HepG2 (cell line): ENCODE measurements at regions not wholly inside any gene's neighbourhood (a gene's known extent, or its start where the extent isn't known, plus 50 kb on each side); places are given as distances from the start of the nearest gene placed in this dataset.

Source experiments
- ATAC-seq: fragments of 200-7000 bp; cut with Tn5 transposase; 3 replicates; pipeline ENCODE4 v1.9.1; 2020; ENCODE audit warnings: mild to moderate bottlenecking, moderate library complexity
- BruUV-seq: library from RNA; stranded (reverse); fragments of 400-500 nt; replicated peaks from 2 replicates; lab custom pipeline; 2021; lab: Mats Ljungman, UMichigan
- CTCF ChIA-PET: fragments of 300-600 bp; formaldehyde crosslinking; extraction: SDS; loops from one replicate; lab custom pipeline; 2021; ENCODE audit warnings: low total read pairs, inconsistent platforms, low intra/inter-chr PET ratio; lab: Yijun Ruan, JAX
- POLR2A ChIA-PET: fragments of 350-600 bp; sonication (Branson Sonifier 250); formaldehyde crosslinking; loops from one replicate; lab custom pipeline; 2020; ENCODE audit warnings: antibody characterized with exemption, inconsistent platforms; lab: Yijun Ruan, JAX
- DNase-seq: peaks from one replicate; pipeline ENCODE4 v3.0.0-alpha.2; 2015; ENCODE audit warnings: low spot score
- FAIRE-seq: peaks from 3 replicates; lab custom pipeline; 2011; peaks lifted over from hg19 to GRCh38; lab: Jason Lieb, UNC
- H2AFZ ChIP-seq: one replicate; pipeline ENCODE4 v1.6.1; 2011; ENCODE audit warnings: low read length, inconsistent platforms
- H3K27ac ChIP-seq: fragments of 300-600 bp; 3 replicates; pipeline ENCODE4 v1.8.0; 2011; ENCODE audit warnings: mixed run types, mild to moderate bottlenecking, mixed read lengths, low read length, inconsistent platforms; ENCODE audit not compliant: insufficient read depth; ENCODE audit errors: extremely low read length
- H3K27me3 ChIP-seq, 2 experiments: fragments of 200-600 bp in 1 of 2; 2 replicates in 1 of 2; 3 replicates in 1 of 2; pipeline versions ENCODE4 v1.6.0 to v1.8.0; 2011; ENCODE audit warnings: low read length in 2 of 2, mild to moderate bottlenecking in 2 of 2, moderate library complexity in 2 of 2, inconsistent platforms in 1 of 2; ENCODE audit not compliant: insufficient read depth in 2 of 2, control insufficient read depth in 1 of 2
- H3K36me3 ChIP-seq, 2 experiments: fragments of 200-600 bp in 1 of 2; replicated peaks in 1 of 2; 2 replicates in 1 of 2; 3 replicates in 1 of 2; pipeline versions ENCODE4 v1.5.1 to v1.8.0; 2011; ENCODE audit warnings: low read length in 2 of 2, inconsistent platforms in 1 of 2; ENCODE audit not compliant: insufficient read depth in 2 of 2, control insufficient read depth in 1 of 2
- H3K4me1 ChIP-seq: 2 replicates; pipeline ENCODE4 v1.5.1; 2012; ENCODE audit warnings: low read length, inconsistent platforms; ENCODE audit not compliant: insufficient read depth
- H3K4me2 ChIP-seq: 2 replicates; pipeline ENCODE4 v1.6.0; 2011; ENCODE audit warnings: low read depth, low read length, inconsistent platforms
- H3K4me3 ChIP-seq, 3 experiments: fragments of 200-600 bp in 1 of 3; sonication (generic), shearing (Covaris generic) in 1 of 3; replicated peaks in 1 of 3; 2 replicates each; pipeline ENCODE4 v1.5.1; 2011 to 2016; ENCODE audit warnings: low read length in 3 of 3, inconsistent platforms in 2 of 3, low read depth in 2 of 3, mild to moderate bottlenecking in 2 of 3, control low read depth in 1 of 3, mixed read lengths in 1 of 3; ENCODE audit not compliant: insufficient read depth in 1 of 3
- H3K79me2 ChIP-seq: one replicate; pipeline ENCODE4 v1.6.1; 2011; ENCODE audit warnings: low read length, inconsistent platforms; ENCODE audit not compliant: insufficient read depth
- H3K9ac ChIP-seq: 2 replicates; pipeline ENCODE4 v1.6.0; 2011; ENCODE audit warnings: mild to moderate bottlenecking, low read depth, low read length, inconsistent platforms; ENCODE audit not compliant: insufficient read depth
- H3K9me3 ChIP-seq: 2 replicates; pipeline ENCODE4 v1.5.1; 2012; ENCODE audit warnings: mild to moderate bottlenecking, low read length
- H4K20me1 ChIP-seq: 2 replicates; pipeline ENCODE4 v1.6.0; 2011; ENCODE audit warnings: inconsistent platforms, mild to moderate bottlenecking, low read length, moderate library complexity; ENCODE audit not compliant: insufficient read depth
- CBX5 ChIP-seq: sonication (generic); formaldehyde crosslinking; IDR thresholded peaks from 2 replicates; pipeline ENCODE4 v1.4.0; 2020; ENCODE audit warnings: missing genetic modification reagents, borderline replicate concordance
- CEBPZ ChIP-seq: IDR thresholded peaks from 2 replicates; pipeline ENCODE4 v1.6.1; 2012; ENCODE audit warnings: low read length, improper control_type of control experiment
- HDAC2 ChIP-seq: sonication (generic); formaldehyde crosslinking; IDR thresholded peaks from 2 replicates; pipeline ENCODE4 v1.4.0; 2020; ENCODE audit warnings: missing genetic modification reagents
- KLF6 ChIP-seq: IDR thresholded peaks from 2 replicates; pipeline ENCODE4 v1.8.0; 2016; ENCODE audit warnings: missing biosample characterization, missing genetic modification reagents
- POLR2A ChIP-seq, 2 experiments: IDR thresholded peaks; 2 replicates each; pipeline ENCODE4 v1.6.1; 2011; ENCODE audit warnings: low read depth in 2 of 2, low read length in 2 of 2, mild to moderate bottlenecking in 1 of 2, moderate library complexity in 1 of 2; ENCODE audit not compliant: insufficient read depth in 1 of 2
- SKI ChIP-seq: fragments of 450-650 bp; IDR thresholded peaks from one replicate; pipeline ENCODE4 v1.6.1; 2018; ENCODE audit warnings: mild to moderate bottlenecking; ENCODE audit not compliant: partially characterized antibody
- SKIL ChIP-seq: sonication (generic); formaldehyde crosslinking; IDR thresholded peaks from 2 replicates; pipeline ENCODE4 v1.8.0; 2022; ENCODE audit warnings: missing genetic modification reagents, mild to moderate bottlenecking, moderate library complexity, borderline replicate concordance
- TFDP2 ChIP-seq: sonication (generic); formaldehyde crosslinking; IDR thresholded peaks from 2 replicates; pipeline ENCODE4 v1.4.0; 2020; ENCODE audit warnings: missing genetic modification reagents
- ZFP91 ChIP-seq: sonication (generic); formaldehyde crosslinking; IDR thresholded peaks from 2 replicates; pipeline ENCODE4 v1.9.0; 2022; ENCODE audit warnings: missing genetic modification reagents, mild to moderate bottlenecking, borderline replicate concordance
- ZIK1 ChIP-seq: sonication (generic); formaldehyde crosslinking; IDR thresholded peaks from 2 replicates; pipeline ENCODE4 v1.5.0; 2020; ENCODE audit warnings: mild to moderate bottlenecking, low read depth, missing genetic modification reagents, borderline replicate concordance
- ZNF230 ChIP-seq: sonication (generic); formaldehyde crosslinking; IDR thresholded peaks from 2 replicates; pipeline ENCODE4 v1.4.0; 2020; ENCODE audit warnings: mild to moderate bottlenecking, missing genetic modification reagents
- ZNF3 ChIP-seq: IDR thresholded peaks from 2 replicates; pipeline ENCODE4 v1.7.0; 2017; ENCODE audit warnings: inconsistent platforms
- ZNF367 ChIP-seq: sonication (generic); formaldehyde crosslinking; IDR thresholded peaks from 2 replicates; pipeline ENCODE4 v1.4.0; 2020; ENCODE audit warnings: missing genetic modification reagents, borderline replicate concordance
- ZNF484 ChIP-seq: sonication (generic); formaldehyde crosslinking; IDR thresholded peaks from 2 replicates; pipeline ENCODE4 v1.5.1; 2020; ENCODE audit warnings: mild to moderate bottlenecking, low read depth, missing genetic modification reagents, borderline replicate concordance
- ZNF629 ChIP-seq: sonication (generic); formaldehyde crosslinking; conservative IDR thresholded peaks from 2 replicates; pipeline ENCODE4 v1.5.0; 2020; ENCODE audit warnings: missing genetic modification reagents
- ZSCAN9 ChIP-seq: IDR thresholded peaks from 2 replicates; pipeline ENCODE4 v1.6.1; 2016; ENCODE audit warnings: borderline replicate concordance
- WGBS: methylation state at CpG from one replicate; pipeline ENCODE4 v1.1.6; 2017; ENCODE audit warnings: low lambda C conversion rate; 5-methylcytosine and 5-hydroxymethylcytosine counted together
- in situ Hi-C: cut with HindIII; loops from 2 replicates; pipeline ENCODE4 v1.10.0; 2017; ENCODE audit warnings: low pct_unique_long_range_greater_than_20kb; ENCODE audit not compliant: extremely low pct_ligation_motif_present
- intact Hi-C: fragments of 100-400 bp; cut with micrococcal nuclease; formaldehyde crosslinking; loops from one replicate; pipeline ENCODE4 v1.10.0; 2022; ENCODE audit not compliant: unreplicated experiment

GRCh38 chr7:114851406-114852061 is 70.4 kb upstream of the MDFIC start:
- DNase-seq (no peak), ATAC-seq (no peak), FAIRE-seq (no peak)
- no peak overlapping the region for H3K4me3 ChIP-seq
- BruUV-seq, result no TSS peak
- no peaks in the 10 kb centered on the region for H3K79me2 ChIP-seq
- WGBS, result 34% methylated on average over 3 of the region's 3 CpGs
- no peaks in the 10 kb centered on the region for H4K20me1 ChIP-seq
- H3K4me2 ChIP-seq, result no peak overlapping the region
- H3K9ac ChIP-seq, result no peak overlapping the region
- POLR2A ChIA-PET, result no interaction called here
- no peak overlapping the region for H2AFZ ChIP-seq
- H3K27ac ChIP-seq, result no peak overlapping the region
- H3K36me3 ChIP-seq, result no peaks in the 10 kb centered on the region
- TF ChIP-seq HDAC2 (CRISPR knock-in tag) (no peak), ZNF629 (CRISPR knock-in tag) (no peak), ZNF484 (CRISPR knock-in tag) (no peak), ZNF3 (CRISPR knock-in tag) (no peak), KLF6 (no peak), ZNF367 (CRISPR knock-in tag) (no peak), CBX5 (CRISPR knock-in tag) (no peak), SKI (no peak), TFDP2 (CRISPR knock-in tag) (no peak), ZSCAN9 (CRISPR knock-in tag) (no peak), SKIL (CRISPR knock-in tag) (no peak), ZNF230 (CRISPR knock-in tag) (no peak), POLR2A (IDR thresholded peaks at IDR 0.05; ENCODE audit: insufficient read depth in 1 of 2, low read depth in 2 of 2, low read length in 2 of 2) (no peak), CEBPZ (no peak), ZIK1 (CRISPR knock-in tag) (no peak), ZFP91 (CRISPR knock-in tag) (no peak)
- in situ Hi-C loops (loop anchor here (25.0 kb wide), 1 partner anchor 836 kb away; no protein-coding TSS in a partner anchor), intact Hi-C loops (no loop called here)
- no peaks in the 10 kb centered on the region for H3K4me1 ChIP-seq
- no peaks in the 10 kb centered on the region for H3K9me3 ChIP-seq
- CTCF ChIA-PET, result no interaction called here
- H3K27me3 ChIP-seq, result no peaks in the 10 kb centered on the region
